RWPE1 (cell line): ENCODE measurements at regions not wholly inside any gene's neighbourhood (a gene's known extent, or its start where the extent isn't known, plus 50 kb on each side); places are given as distances from the start of the nearest gene placed in this dataset.

Source experiments
- CTCF ChIA-PET: fragments of 350-600 bp; sonication (Branson Sonifier 250); formaldehyde crosslinking; extraction: SDS; loops from one replicate; lab custom pipeline; 2021; lab: Yijun Ruan, JAX
- POLR2A ChIA-PET: fragments of 400-600 bp; formaldehyde crosslinking; extraction: SDS; loops from one replicate; lab custom pipeline; 2020; ENCODE audit warnings: antibody characterized with exemption; ENCODE audit not compliant: low non-redundant PET; lab: Yijun Ruan, JAX
- DNase-seq: peaks from one replicate; pipeline ENCODE4 v3.0.0; 2012; ENCODE audit warnings: low spot score
- H3K27ac ChIP-seq: fragments of 450-650 bp; 2 replicates; pipeline ENCODE4 v1.5.1; 2017
- CTCF ChIP-seq: fragments of 450-650 bp; conservative IDR thresholded peaks from 2 replicates; pipeline ENCODE4 v1.5.1; 2017; ENCODE audit warnings: low read depth, mild to moderate bottlenecking

GRCh38 chr3:27655547-27655946 lies 66.6 kb downstream of the EOMES start:
- H3K27ac ChIP-seq, result no peak overlapping the region
- no peak for TF ChIP-seq CTCF
- POLR2A ChIA-PET, result no interaction called here
- DNase-seq, result no peak
- CTCF ChIA-PET, result no interaction called here

GRCh38 chr3:27653803-27654558 lies 68.1 kb downstream of the EOMES start:
- TF ChIP-seq CTCF, result no peak
- DNase-seq, result no peak
- POLR2A ChIA-PET, result no interaction called here
- CTCF ChIA-PET, result no interaction called here
- no peak overlapping the region for H3K27ac ChIP-seq

- POLR2A ChIA-PET, result no interaction called here
- TF ChIP-seq CTCF, result no peak
- H3K27ac ChIP-seq, result no peak overlapping the region
- CTCF ChIA-PET, result no interaction called here
- no peak for DNase-seq
These were observed 72.8 kb downstream of the EOMES start for GRCh38 chr3:27649277-27649676.

GRCh38 chr3:27646896-27647295 lies 75.2 kb downstream of the EOMES start:
- POLR2A ChIA-PET, result no interaction called here

GRCh38 chr3:27644941-27645340 lies 77.2 kb downstream of the EOMES start:
- DNase-seq, result no peak
- ChIA-PET POLR2A (no interaction called here), CTCF (no interaction called here)
- no peak overlapping the region for H3K27ac ChIP-seq
- no peak for TF ChIP-seq CTCF

More at GRCh38 chr3:27646896-27647295, 75.2 kb downstream of the EOMES start:
- DNase-seq, result no peak
- no peak overlapping the region for H3K27ac ChIP-seq
- TF ChIP-seq CTCF, result no peak
- CTCF ChIA-PET, result interaction anchor here (0.6 kb wide), 1 partner anchor 21 kb away, joined by 3 read pairs; no protein-coding TSS in a partner anchor

- DNase-seq, result no peak
- POLR2A ChIA-PET, result no interaction called here
- CTCF ChIA-PET, result interaction anchor here (0.7 kb wide), 1 partner anchor 33 kb away, joined by 3 read pairs; no protein-coding TSS in a partner anchor
- H3K27ac ChIP-seq, result no peak overlapping the region
- no peak for TF ChIP-seq CTCF
These were observed 78.8 kb downstream of the EOMES start for GRCh38 chr3:27643355-27643754.
